NOMO-1 treated with DMSO at 0.1 percent for 48 hours (cell line): ENCODE measurements at regions not wholly inside any gene's neighbourhood (a gene's known extent, or its start where the extent isn't known, plus 50 kb on each side); places are given as distances from the start of the nearest gene placed in this dataset.

Experiments
- DNase-seq: peaks from one replicate; lab custom pipeline; 2025; ENCODE audit not compliant: unreplicated experiment; lab: John Stamatoyannopoulos, UW

- DNase-seq, result peak; percentile 4
Observed at GRCh38 chr1:212525479-212526110, 83.0 kb upstream of the ATF3 start.

- DNase-seq, result no peak
Observed at GRCh38 chr1:212526111-212526491, 82.5 kb upstream of the ATF3 start.

GRCh38 chr1:212528501-212528900, 80.1 kb upstream of the ATF3 start:
- no peak for DNase-seq

GRCh38 chr1:212529211-212529741, 79.3 kb upstream of the ATF3 start:
- DNase-seq, result no peak

GRCh38 chr1:212531267-212531666, 77.3 kb upstream of the ATF3 start:
- DNase-seq, result no peak

- DNase-seq, result no peak
Observed at GRCh38 chr1:212531796-212532195, 76.8 kb upstream of the ATF3 start.

- no peak for DNase-seq
Observed at GRCh38 chr1:212532469-212533147, 76.0 kb upstream of the ATF3 start.

- DNase-seq, result no peak
Observed at GRCh38 chr1:212533148-212533517, 75.4 kb upstream of the ATF3 start.

GRCh38 chr1:212536586-212536985, 72.0 kb upstream of the ATF3 start:
- no peak for DNase-seq

- no peak for DNase-seq
Observed at GRCh38 chr1:212537610-212538009, 71.0 kb upstream of the ATF3 start.

- DNase-seq, result no peak
Observed at GRCh38 chr1:212539737-212540430, 68.7 kb upstream of the ATF3 start.

GRCh38 chr1:212542761-212543187, 65.8 kb upstream of the ATF3 start:
- peak; percentile 93 for DNase-seq

- no peak for DNase-seq
Observed at GRCh38 chr1:212544110-212544509, 64.5 kb upstream of the ATF3 start.

GRCh38 chr1:212545941-212546635, 62.5 kb upstream of the ATF3 start:
- DNase-seq, result peak; percentile 64

- no peak for DNase-seq
Observed at GRCh38 chr1:212549503-212550017, 59.0 kb upstream of the ATF3 start.

- no peak for DNase-seq
Observed at GRCh38 chr1:212551929-212552328, 56.6 kb upstream of the ATF3 start.

GRCh38 chr1:212553676-212554075, 54.9 kb upstream of the ATF3 start:
- no peak for DNase-seq

- DNase-seq, result no peak
Observed at GRCh38 chr1:212554401-212554800, 54.2 kb upstream of the ATF3 start.

GRCh38 chr1:212555426-212555825, 53.1 kb upstream of the ATF3 start:
- DNase-seq, result no peak

GRCh38 chr1:212556822-212557549, 51.6 kb upstream of the ATF3 start:
- DNase-seq, result no peak
